Chondrocyte (in vitro differentiated cells): ENCODE measurements at regions not wholly inside any gene's neighbourhood (a gene's known extent, or its start where the extent isn't known, plus 50 kb on each side); places are given as distances from the start of the nearest gene placed in this dataset.

ENCODE experiments used
- DNase-seq: peaks from one replicate; pipeline ENCODE4 v3.0.0; 2021; ENCODE audit warnings: mixed read lengths, low spot score
- H3K27ac Mint-ChIP-seq: one replicate; pipeline ENCODE4 v1.8.0; 2021; ENCODE audit warnings: mild to moderate bottlenecking, moderate library complexity, mixed read lengths; ENCODE audit not compliant: unreplicated experiment
- H3K27me3 Mint-ChIP-seq: 2 replicates; pipeline ENCODE4 v1.8.0; 2021; ENCODE audit warnings: low read depth, mixed read lengths
- H3K36me3 Mint-ChIP-seq: 2 replicates; pipeline ENCODE4 v1.8.0; 2021; ENCODE audit warnings: low read depth, mixed read lengths
- H3K4me1 Mint-ChIP-seq: 2 replicates; pipeline ENCODE4 v1.8.0; 2021; ENCODE audit warnings: low read depth, mild to moderate bottlenecking, mixed read lengths
- H3K4me3 Mint-ChIP-seq: one replicate; pipeline ENCODE4 v1.8.0; 2021; ENCODE audit warnings: mild to moderate bottlenecking, moderate library complexity, mixed read lengths; ENCODE audit not compliant: unreplicated experiment
- H3K9me3 Mint-ChIP-seq: 2 replicates; pipeline ENCODE4 v1.8.0; 2021; ENCODE audit warnings: low read depth, mixed read lengths
- CTCF ChIP-seq: fragments of 200-600 bp; sonication (generic); IDR thresholded peaks from 2 replicates; pipeline ENCODE4 v1.5.0; 2021; ENCODE audit warnings: antibody characterized with exemption, mild to moderate bottlenecking, moderate library complexity

- peaks cover 1% of the 10 kb centered on the region for H3K36me3 Mint-ChIP-seq
- no peak overlapping the region for H3K4me3 Mint-ChIP-seq
- H3K27me3 Mint-ChIP-seq, result peaks cover 2% of the 10 kb centered on the region
- no peak for DNase-seq
- H3K4me1 Mint-ChIP-seq, result peaks cover 56% of the 10 kb centered on the region
- H3K27ac Mint-ChIP-seq, result peak overlapping the region; percentile 28
- H3K9me3 Mint-ChIP-seq, result no peaks in the 10 kb centered on the region
- TF ChIP-seq CTCF, result no peak
These were observed 105.7 kb upstream of the LIMCH1 start for GRCh38 chr4:41432219-41432618.

GRCh38 chr4:41432881-41433280, 105.1 kb upstream of the LIMCH1 start:
- H3K9me3 Mint-ChIP-seq, result no peaks in the 10 kb centered on the region
- no peak for TF ChIP-seq CTCF
- H3K36me3 Mint-ChIP-seq, result peaks cover 1% of the 10 kb centered on the region
- no peak for DNase-seq
- H3K4me1 Mint-ChIP-seq, result peaks cover 51% of the 10 kb centered on the region
- no peak overlapping the region for H3K4me3 Mint-ChIP-seq
- H3K27me3 Mint-ChIP-seq, result no peaks in the 10 kb centered on the region
- peak overlapping the region; percentile 52 for H3K27ac Mint-ChIP-seq

GRCh38 chr4:41433361-41433760, 104.6 kb upstream of the LIMCH1 start:
- Mint-ChIP-seq H3K4me3 (no peak overlapping the region), H3K36me3 (peaks cover 1% of the 10 kb centered on the region), H3K9me3 (no peaks in the 10 kb centered on the region), H3K27me3 (no peaks in the 10 kb centered on the region), H3K4me1 (peaks cover 46% of the 10 kb centered on the region), H3K27ac (no peak overlapping the region)
- DNase-seq, result no peak
- no peak for TF ChIP-seq CTCF

GRCh38 chr4:41435510-41435909, 102.4 kb upstream of the LIMCH1 start:
- no peak for DNase-seq
- peaks cover 36% of the 10 kb centered on the region for H3K4me1 Mint-ChIP-seq
- peaks cover 1% of the 10 kb centered on the region for H3K36me3 Mint-ChIP-seq
- no peak overlapping the region for H3K27ac Mint-ChIP-seq
- H3K27me3 Mint-ChIP-seq, result no peaks in the 10 kb centered on the region
- H3K4me3 Mint-ChIP-seq, result no peak overlapping the region
- no peak for TF ChIP-seq CTCF
- no peaks in the 10 kb centered on the region for H3K9me3 Mint-ChIP-seq

- no peaks in the 10 kb centered on the region for H3K27me3 Mint-ChIP-seq
- DNase-seq, result no peak
- peaks cover 1% of the 10 kb centered on the region for H3K36me3 Mint-ChIP-seq
- no peak overlapping the region for H3K4me3 Mint-ChIP-seq
- H3K4me1 Mint-ChIP-seq, result peaks cover 30% of the 10 kb centered on the region
- TF ChIP-seq CTCF, result no peak
- no peaks in the 10 kb centered on the region for H3K9me3 Mint-ChIP-seq
- H3K27ac Mint-ChIP-seq, result no peak overlapping the region
These were observed 101.5 kb upstream of the LIMCH1 start for GRCh38 chr4:41436419-41436818.
